SK-N-SH treated with all-trans-retinoic acid at 6 μM for 48 hours (cell line): ENCODE measurements at regions not wholly inside any gene's neighbourhood (a gene's known extent, or its start where the extent isn't known, plus 50 kb on each side); places are given as distances from the start of the nearest gene placed in this dataset.

Experiments
- ARNTL ChIP-seq: fragments of 450-650 bp; formaldehyde crosslinking; IDR thresholded peaks from 2 replicates; pipeline ENCODE4 v1.5.0; 2020; ENCODE audit warnings: low read depth, mild to moderate bottlenecking, moderate library complexity, borderline replicate concordance
- BACH2 ChIP-seq: fragments of 250-450 bp; sonication (Bioruptor Pico); IDR thresholded peaks from 2 replicates; pipeline ENCODE4 v1.9.0; 2021; ENCODE audit warnings: mild to moderate bottlenecking, borderline replicate concordance
- CSDC2 ChIP-seq: fragments of 250-450 bp; sonication (Bioruptor Pico); IDR thresholded peaks from 2 replicates; pipeline ENCODE4 v1.5.0; 2020; ENCODE audit warnings: mild to moderate bottlenecking, moderate library complexity
- ISL1 ChIP-seq: fragments of 250-450 bp; sonication (Bioruptor Pico); IDR thresholded peaks from 2 replicates; pipeline ENCODE4 v2.1.2; 2022; ENCODE audit warnings: mild to moderate bottlenecking, moderate library complexity
- OSR1 ChIP-seq: fragments of 250-450 bp; sonication (Bioruptor Pico); IDR thresholded peaks from 2 replicates; pipeline ENCODE4 v1.8.0; 2022; ENCODE audit warnings: moderate library complexity, mild to moderate bottlenecking, inconsistent platforms
- RARB ChIP-seq: fragments of 250-450 bp; sonication (Bioruptor Pico); IDR thresholded peaks from 2 replicates; pipeline ENCODE4 v1.8.0; 2021; ENCODE audit warnings: mild to moderate bottlenecking, moderate library complexity
- SNAI2 ChIP-seq: fragments of 250-450 bp; sonication (Bioruptor Pico); IDR thresholded peaks from 2 replicates; pipeline ENCODE4 v1.5.0; 2020; ENCODE audit warnings: mild to moderate bottlenecking, moderate library complexity
- TCF4 ChIP-seq: fragments of 250-450 bp; sonication (Bioruptor Pico); IDR thresholded peaks from 2 replicates; pipeline ENCODE4 v1.8.0; 2021; ENCODE audit warnings: mild to moderate bottlenecking, moderate library complexity, borderline replicate concordance
- ZFP3 ChIP-seq: fragments of 250-450 bp; sonication (Bioruptor Pico); IDR thresholded peaks from 2 replicates; pipeline ENCODE4 v1.5.0; 2020; ENCODE audit warnings: mild to moderate bottlenecking, moderate library complexity
- ZFP30 ChIP-seq: fragments of 450-650 bp; formaldehyde crosslinking; IDR thresholded peaks from 2 replicates; pipeline ENCODE4 v1.5.0; 2022; ENCODE audit warnings: mild to moderate bottlenecking, moderate library complexity
- ZNF8 ChIP-seq: fragments of 450-650 bp; formaldehyde crosslinking; IDR thresholded peaks from 2 replicates; pipeline ENCODE4 v1.5.0; 2020; ENCODE audit warnings: mild to moderate bottlenecking, moderate library complexity
- TF ChIP-seq, protein P1 (sequence below): fragments of 250-450 bp; sonication (Bioruptor Pico); IDR thresholded peaks from 2 replicates; pipeline ENCODE4 v1.8.0; 2020; ENCODE audit warnings: mild to moderate bottlenecking, moderate library complexity, borderline replicate concordance
- TF ChIP-seq, protein P2 (sequence below): fragments of 250-450 bp; sonication (Bioruptor Pico); IDR thresholded peaks from 2 replicates; pipeline ENCODE4 v1.8.0; 2021; ENCODE audit warnings: low read depth, mild to moderate bottlenecking, moderate library complexity, borderline replicate concordance
- TF ChIP-seq, protein P3 (sequence below): fragments of 250-450 bp; sonication (Bioruptor Pico); IDR thresholded peaks from 2 replicates; pipeline ENCODE4 v1.5.1; 2020; ENCODE audit warnings: low read depth, mild to moderate bottlenecking, moderate library complexity

DNA sequence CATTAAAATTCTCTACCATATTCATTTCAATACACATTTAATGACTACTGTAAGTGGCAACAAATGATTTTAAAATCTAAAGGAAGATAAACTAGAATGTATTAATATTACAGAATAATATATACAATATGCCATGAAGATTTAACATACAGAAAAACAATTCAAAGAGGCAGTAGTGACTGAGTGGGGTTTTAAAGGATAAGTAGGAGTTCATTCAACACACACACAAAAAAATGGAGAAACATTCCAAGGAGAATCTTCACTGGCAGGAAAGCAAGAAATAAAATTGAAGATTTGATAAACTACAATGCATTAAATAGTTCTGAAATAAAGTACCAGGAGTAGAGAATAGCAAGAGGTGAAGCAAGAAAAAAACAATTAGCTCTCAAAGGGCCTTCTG lies 215.1 kb downstream of the IBTK start:
- no peak for TF ChIP-seq ISL1
- no peak for TF ChIP-seq CSDC2 (CRISPR knock-in tag)
- TF ChIP-seq, protein P1, sequence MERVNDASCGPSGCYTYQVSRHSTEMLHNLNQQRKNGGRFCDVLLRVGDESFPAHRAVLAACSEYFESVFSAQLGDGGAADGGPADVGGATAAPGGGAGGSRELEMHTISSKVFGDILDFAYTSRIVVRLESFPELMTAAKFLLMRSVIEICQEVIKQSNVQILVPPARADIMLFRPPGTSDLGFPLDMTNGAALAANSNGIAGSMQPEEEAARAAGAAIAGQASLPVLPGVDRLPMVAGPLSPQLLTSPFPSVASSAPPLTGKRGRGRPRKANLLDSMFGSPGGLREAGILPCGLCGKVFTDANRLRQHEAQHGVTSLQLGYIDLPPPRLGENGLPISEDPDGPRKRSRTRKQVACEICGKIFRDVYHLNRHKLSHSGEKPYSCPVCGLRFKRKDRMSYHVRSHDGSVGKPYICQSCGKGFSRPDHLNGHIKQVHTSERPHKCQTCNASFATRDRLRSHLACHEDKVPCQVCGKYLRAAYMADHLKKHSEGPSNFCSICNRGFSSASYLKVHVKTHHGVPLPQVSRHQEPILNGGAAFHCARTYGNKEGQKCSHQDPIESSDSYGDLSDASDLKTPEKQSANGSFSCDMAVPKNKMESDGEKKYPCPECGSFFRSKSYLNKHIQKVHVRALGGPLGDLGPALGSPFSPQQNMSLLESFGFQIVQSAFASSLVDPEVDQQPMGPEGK (CRISPR knock-in tag), result no peak
- no peak for TF ChIP-seq RARB
- TF ChIP-seq, protein P2, sequence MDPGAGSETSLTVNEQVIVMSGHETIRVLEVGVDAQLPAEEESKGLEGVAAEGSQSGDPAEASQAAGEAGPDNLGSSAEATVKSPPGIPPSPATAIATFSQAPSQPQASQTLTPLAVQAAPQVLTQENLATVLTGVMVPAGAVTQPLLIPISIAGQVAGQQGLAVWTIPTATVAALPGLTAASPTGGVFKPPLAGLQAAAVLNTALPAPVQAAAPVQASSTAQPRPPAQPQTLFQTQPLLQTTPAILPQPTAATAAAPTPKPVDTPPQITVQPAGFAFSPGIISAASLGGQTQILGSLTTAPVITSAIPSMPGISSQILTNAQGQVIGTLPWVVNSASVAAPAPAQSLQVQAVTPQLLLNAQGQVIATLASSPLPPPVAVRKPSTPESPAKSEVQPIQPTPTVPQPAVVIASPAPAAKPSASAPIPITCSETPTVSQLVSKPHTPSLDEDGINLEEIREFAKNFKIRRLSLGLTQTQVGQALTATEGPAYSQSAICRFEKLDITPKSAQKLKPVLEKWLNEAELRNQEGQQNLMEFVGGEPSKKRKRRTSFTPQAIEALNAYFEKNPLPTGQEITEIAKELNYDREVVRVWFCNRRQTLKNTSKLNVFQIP, result no peak
- TF ChIP-seq BACH2 (CRISPR knock-in tag), result no peak
- TF ChIP-seq ARNTL, result no peak
- TF ChIP-seq SNAI2 (CRISPR knock-in tag), result no peak
- peak; percentile 92 for TF ChIP-seq ZFP3 (CRISPR knock-in tag)
- no peak for TF ChIP-seq TCF4
- no peak for TF ChIP-seq OSR1 (CRISPR knock-in tag)
- no peak for TF ChIP-seq ZNF8 (CRISPR knock-in tag)
- TF ChIP-seq, protein P3, sequence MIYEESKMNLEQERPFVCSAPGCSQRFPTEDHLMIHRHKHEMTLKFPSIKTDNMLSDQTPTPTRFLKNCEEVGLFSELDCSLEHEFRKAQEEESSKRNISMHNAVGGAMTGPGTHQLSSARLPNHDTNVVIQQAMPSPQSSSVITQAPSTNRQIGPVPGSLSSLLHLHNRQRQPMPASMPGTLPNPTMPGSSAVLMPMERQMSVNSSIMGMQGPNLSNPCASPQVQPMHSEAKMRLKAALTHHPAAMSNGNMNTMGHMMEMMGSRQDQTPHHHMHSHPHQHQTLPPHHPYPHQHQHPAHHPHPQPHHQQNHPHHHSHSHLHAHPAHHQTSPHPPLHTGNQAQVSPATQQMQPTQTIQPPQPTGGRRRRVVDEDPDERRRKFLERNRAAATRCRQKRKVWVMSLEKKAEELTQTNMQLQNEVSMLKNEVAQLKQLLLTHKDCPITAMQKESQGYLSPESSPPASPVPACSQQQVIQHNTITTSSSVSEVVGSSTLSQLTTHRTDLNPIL (CRISPR knock-in tag), result no peak
- no peak for TF ChIP-seq ZFP30
